Trophoblast cell (in vitro differentiated cells and primary cell): ENCODE measurements at regions not wholly inside any gene's neighbourhood (a gene's known extent, or its start where the extent isn't known, plus 50 kb on each side); places are given as distances from the start of the nearest gene placed in this dataset.

Source experiments
- DNase-seq, 2 donors: peaks; one replicate each; pipeline ENCODE4 v3.0.0-alpha.2; 2016
- H2AFZ ChIP-seq: 2 replicates; pipeline ENCODE4 v1.6.1; 2013; ENCODE audit warnings: low read length, moderate library complexity, mild to moderate bottlenecking; ENCODE audit not compliant: insufficient read depth, poor library complexity
- H2AK5ac ChIP-seq: 2 replicates; pipeline ENCODE4 v1.6.1; 2013; ENCODE audit warnings: mild to moderate bottlenecking, low read length
- H2BK120ac ChIP-seq: 2 replicates; pipeline ENCODE4 v1.6.1; 2013; ENCODE audit warnings: low read length, mild to moderate bottlenecking, moderate library complexity; ENCODE audit not compliant: insufficient read depth, poor library complexity
- H2BK12ac ChIP-seq: 2 replicates; pipeline ENCODE4 v1.6.1; 2013; ENCODE audit warnings: mild to moderate bottlenecking, low read length, moderate library complexity
- H2BK5ac ChIP-seq: 2 replicates; pipeline ENCODE4 v1.6.1; 2013; ENCODE audit warnings: low read length, low read depth, moderate library complexity, mild to moderate bottlenecking; ENCODE audit not compliant: poor library complexity
- H3K14ac ChIP-seq: 2 replicates; pipeline ENCODE4 v1.6.1; 2013; ENCODE audit warnings: mild to moderate bottlenecking, low read length
- H3K18ac ChIP-seq: 2 replicates; pipeline ENCODE4 v1.6.1; 2013; ENCODE audit warnings: mild to moderate bottlenecking, low read length
- H3K23ac ChIP-seq: 2 replicates; pipeline ENCODE4 v1.6.1; 2013; ENCODE audit warnings: low read length
- H3K27ac ChIP-seq: 2 replicates; pipeline ENCODE4 v1.5.1; 2013; ENCODE audit warnings: low read depth, mild to moderate bottlenecking, inconsistent platforms, low read length, moderate library complexity
- H3K27me3 ChIP-seq: 2 replicates; pipeline ENCODE4 v1.6.1; 2013; ENCODE audit warnings: inconsistent platforms, mild to moderate bottlenecking, low read length, moderate library complexity; ENCODE audit not compliant: insufficient read depth
- H3K36me3 ChIP-seq, 2 experiments: 1 replicate in 1 of 2; 2 replicates in 1 of 2; pipeline ENCODE4 v1.6.1; 2013; ENCODE audit warnings: low read length in 2 of 2, mild to moderate bottlenecking in 2 of 2, moderate library complexity in 1 of 2; ENCODE audit not compliant: insufficient read depth in 2 of 2, control insufficient read depth in 1 of 2
- H3K4ac ChIP-seq: 2 replicates; pipeline ENCODE4 v1.6.1; 2013; ENCODE audit warnings: low read depth, mild to moderate bottlenecking, low read length, moderate library complexity
- H3K4me1 ChIP-seq, 2 experiments: 1 replicate in 1 of 2; 2 replicates in 1 of 2; pipeline ENCODE4 v1.6.1; 2013; ENCODE audit warnings: low read length in 2 of 2, mild to moderate bottlenecking in 2 of 2, moderate library complexity in 1 of 2; ENCODE audit not compliant: insufficient read depth in 2 of 2, control insufficient read depth in 1 of 2
- H3K4me2 ChIP-seq: 2 replicates; pipeline ENCODE4 v1.6.1; 2013; ENCODE audit warnings: inconsistent platforms, mild to moderate bottlenecking, low read length, moderate library complexity
- H3K4me3 ChIP-seq: 2 replicates; pipeline ENCODE4 v1.5.1; 2013; ENCODE audit warnings: mild to moderate bottlenecking, low read depth, low read length, inconsistent platforms
- H3K79me1 ChIP-seq: one replicate; pipeline ENCODE4 v1.6.1; 2013; ENCODE audit warnings: low read length
- H3K79me2 ChIP-seq: 2 replicates; pipeline ENCODE4 v1.6.1; 2013; ENCODE audit warnings: low read length, mild to moderate bottlenecking; ENCODE audit not compliant: control insufficient read depth, insufficient read depth, poor library complexity
- H3K9ac ChIP-seq: 2 replicates; pipeline ENCODE4 v1.6.1; 2013; ENCODE audit warnings: mild to moderate bottlenecking, low read length
- H3K9me3 ChIP-seq: 2 replicates; pipeline ENCODE4 v1.6.1; 2013; ENCODE audit warnings: low read depth, mild to moderate bottlenecking, control low read depth, inconsistent platforms, low read length; ENCODE audit not compliant: insufficient read depth
- H4K12ac ChIP-seq: 2 replicates; pipeline ENCODE4 v1.6.1; 2013; ENCODE audit warnings: low read depth, mild to moderate bottlenecking, low read length, moderate library complexity
- H4K8ac ChIP-seq: 2 replicates; pipeline ENCODE4 v1.6.1; 2013; ENCODE audit warnings: low read depth, mild to moderate bottlenecking, low read length, moderate library complexity
- H4K91ac ChIP-seq: one replicate; pipeline ENCODE4 v1.6.1; 2013; ENCODE audit warnings: low read depth, mild to moderate bottlenecking, low read length, moderate library complexity
- WGBS: extraction: QIAGEN DNeasy Blood & Tissue Kit; methylation state at CpG from one replicate; pipeline ENCODE4 v1.1.7; 2013; ENCODE audit warnings: missing lambda C conversion rate; ENCODE audit not compliant: insufficient read length, insufficient coverage; ENCODE audit errors: extremely low coverage; 5-methylcytosine and 5-hydroxymethylcytosine counted together

GRCh38 chr1:168631671-168632400 lies 55.4 kb downstream of the XCL1 start:
- no CpG with 5 or more reads among the region's 7 CpGs for WGBS

GRCh38 chr1:168634951-168635532 lies 58.6 kb downstream of the XCL1 start:
- Histone ChIP-seq H3K4me2 (no peak overlapping the region), H2AFZ (no peak overlapping the region), H3K23ac (no peak overlapping the region), H3K27ac (no peak overlapping the region), H3K14ac (no peak overlapping the region), H3K79me2 (no peaks in the 10 kb centered on the region), H3K4me3 (no peak overlapping the region), H3K9ac (no peak overlapping the region), H2BK120ac (no peak overlapping the region), H3K27me3 (no peaks in the 10 kb centered on the region), H3K9me3 (no peaks in the 10 kb centered on the region), H4K8ac (no peak overlapping the region), H3K18ac (no peak overlapping the region), H3K79me1 (peaks cover 9% of the 10 kb centered on the region), H4K12ac (no peak overlapping the region), H2AK5ac (no peak overlapping the region), H3K4ac (no peak overlapping the region), H2BK5ac (no peak overlapping the region), H3K36me3 (no peaks in the 10 kb centered on the region), H3K4me1 (peaks cover 6 to 9% of the 10 kb centered on the region in 2 experiments), H2BK12ac (no peak overlapping the region), H4K91ac (no peak overlapping the region)
- no peak for DNase-seq
- no CpG with 5 or more reads among the region's 3 CpGs for WGBS

More at GRCh38 chr1:168631671-168632400, 55.4 kb downstream of the XCL1 start:
- Histone ChIP-seq H4K12ac (no peak overlapping the region), H3K18ac (no peak overlapping the region), H2BK12ac (peak overlapping the region; percentile 0), H2AFZ (no peak overlapping the region), H2BK120ac (no peak overlapping the region), H2AK5ac (no peak overlapping the region), H3K4me3 (no peak overlapping the region), H3K4me1 (peaks cover 6 to 9% of the 10 kb centered on the region in 2 experiments), H2BK5ac (no peak overlapping the region), H3K4me2 (no peak overlapping the region), H3K79me1 (peaks cover 7% of the 10 kb centered on the region), H3K27me3 (no peaks in the 10 kb centered on the region), H3K36me3 (no peaks in the 10 kb centered on the region), H3K23ac (no peak overlapping the region), H3K4ac (no peak overlapping the region), H3K79me2 (no peaks in the 10 kb centered on the region), H3K14ac (no peak overlapping the region), H3K27ac (peak overlapping the region; percentile 21), H3K9ac (no peak overlapping the region), H4K8ac (no peak overlapping the region), H4K91ac (peak overlapping the region; percentile 3), H3K9me3 (no peaks in the 10 kb centered on the region)
- peak; percentile 64 to 66 for DNase-seq

DNA sequence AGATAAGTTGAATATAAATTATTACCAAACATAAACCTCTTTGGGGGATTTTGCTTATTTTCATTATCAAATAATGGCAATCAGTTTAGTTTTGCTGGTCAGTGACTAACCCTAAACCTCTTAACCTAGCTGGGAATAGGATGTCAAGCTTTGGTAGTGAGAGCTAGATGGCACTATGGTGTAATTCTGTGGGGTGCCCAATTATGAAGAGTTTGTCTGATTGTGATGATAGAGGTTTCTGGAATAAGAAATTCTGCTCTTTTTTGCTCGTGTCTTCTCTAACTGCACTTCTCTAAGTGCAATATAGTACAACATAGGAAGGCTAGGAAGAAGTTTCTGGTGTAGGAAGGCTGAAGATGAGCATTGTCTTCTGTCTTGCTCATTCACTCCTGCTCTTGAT lies 59.8 kb downstream of the XCL1 start:
- no peak for DNase-seq
- H3K27ac ChIP-seq = no peak overlapping the region
- H4K12ac ChIP-seq = no peak overlapping the region
- H2AK5ac ChIP-seq = no peak overlapping the region
- H4K8ac ChIP-seq = no peak overlapping the region
- no peaks in the 10 kb centered on the region for H3K9me3 ChIP-seq
- H3K27me3 ChIP-seq = no peaks in the 10 kb centered on the region
- H2BK12ac ChIP-seq = no peak overlapping the region
- H3K18ac ChIP-seq = no peak overlapping the region
- H4K91ac ChIP-seq = no peak overlapping the region
- no peak overlapping the region for H3K14ac ChIP-seq
- no peak overlapping the region for H3K9ac ChIP-seq
- no peak overlapping the region for H2AFZ ChIP-seq
- H3K23ac ChIP-seq = no peak overlapping the region
- H3K4me3 ChIP-seq = no peak overlapping the region
- WGBS = no CpG with 5 or more reads among the region's 1 CpG
- peaks cover 7% of the 10 kb centered on the region for H3K79me1 ChIP-seq
- H3K36me3 ChIP-seq = no peaks in the 10 kb centered on the region
- H3K79me2 ChIP-seq = no peaks in the 10 kb centered on the region
- no peak overlapping the region for H2BK5ac ChIP-seq
- H3K4me2 ChIP-seq = no peak overlapping the region
- peaks cover 6 to 8% of the 10 kb centered on the region in 2 experiments for H3K4me1 ChIP-seq
- no peak overlapping the region for H2BK120ac ChIP-seq
- H3K4ac ChIP-seq = no peak overlapping the region

- Histone ChIP-seq H3K14ac (no peak overlapping the region), H2BK5ac (no peak overlapping the region), H3K36me3 (no peaks in the 10 kb centered on the region), H3K9me3 (no peaks in the 10 kb centered on the region), H4K8ac (no peak overlapping the region), H3K27ac (no peak overlapping the region), H3K79me2 (no peaks in the 10 kb centered on the region), H3K79me1 (peaks cover 7% of the 10 kb centered on the region), H4K12ac (no peak overlapping the region), H4K91ac (no peak overlapping the region), H2BK120ac (no peak overlapping the region), H3K4ac (no peak overlapping the region), H2AFZ (no peak overlapping the region), H2AK5ac (no peak overlapping the region), H3K4me2 (no peak overlapping the region), H3K9ac (no peak overlapping the region), H3K4me3 (no peak overlapping the region), H2BK12ac (no peak overlapping the region), H3K27me3 (no peaks in the 10 kb centered on the region), H3K23ac (no peak overlapping the region), H3K4me1 (peaks cover under 1 to 6% of the 10 kb centered on the region in 2 experiments), H3K18ac (no peak overlapping the region)
- peak in 1 of 2 donors; percentile 39 for DNase-seq
- WGBS = no CpG with 5 or more reads among the region's 1 CpG
Observed at GRCh38 chr1:168636642-168637111, 60.3 kb downstream of the XCL1 start.
